ENCODE measurements at regions not wholly inside any gene's neighbourhood (a gene's known extent, or its start where the extent isn't known, plus 50 kb on each side); places are given as distances from the start of the nearest gene placed in this dataset.

- TF ChIP-seq OSR1 (CRISPR knock-in tag; IDR thresholded peaks at IDR 0.05) (no peak), ZNF70 (CRISPR knock-in tag; IDR thresholded peaks at IDR 0.05) (no peak), ISL1 (CRISPR knock-in tag; IDR thresholded peaks at IDR 0.05) (no peak), ZNF565 (CRISPR knock-in tag; conservative IDR thresholded peaks at IDR 0.05; ENCODE audit: low read depth) (no peak), TOX (CRISPR knock-in tag; IDR thresholded peaks at IDR 0.05; ENCODE audit: borderline replicate concordance) (no peak), CSRNP3 (CRISPR knock-in tag; IDR thresholded peaks at IDR 0.05) (no peak), ZC3H10 (CRISPR knock-in tag; IDR thresholded peaks at IDR 0.05) (no peak)
Measured at GRCh38 chr13:73195091-73195490, 136.3 kb downstream of the KLF5 start (continued).

- no peak for ATAC-seq
Measured at GRCh38 chr13:73194310-73194709, 135.5 kb downstream of the KLF5 start.

GRCh38 chr13:73193554-73193953 lies 134.7 kb downstream of the KLF5 start:
- no peak for TF ChIP-seq ZFP3 (CRISPR knock-in tag; IDR thresholded peaks at IDR 0.05)
- TF ChIP-seq TOX (CRISPR knock-in tag; IDR thresholded peaks at IDR 0.05; ENCODE audit: borderline replicate concordance) = no peak
- TF ChIP-seq, protein P1, sequence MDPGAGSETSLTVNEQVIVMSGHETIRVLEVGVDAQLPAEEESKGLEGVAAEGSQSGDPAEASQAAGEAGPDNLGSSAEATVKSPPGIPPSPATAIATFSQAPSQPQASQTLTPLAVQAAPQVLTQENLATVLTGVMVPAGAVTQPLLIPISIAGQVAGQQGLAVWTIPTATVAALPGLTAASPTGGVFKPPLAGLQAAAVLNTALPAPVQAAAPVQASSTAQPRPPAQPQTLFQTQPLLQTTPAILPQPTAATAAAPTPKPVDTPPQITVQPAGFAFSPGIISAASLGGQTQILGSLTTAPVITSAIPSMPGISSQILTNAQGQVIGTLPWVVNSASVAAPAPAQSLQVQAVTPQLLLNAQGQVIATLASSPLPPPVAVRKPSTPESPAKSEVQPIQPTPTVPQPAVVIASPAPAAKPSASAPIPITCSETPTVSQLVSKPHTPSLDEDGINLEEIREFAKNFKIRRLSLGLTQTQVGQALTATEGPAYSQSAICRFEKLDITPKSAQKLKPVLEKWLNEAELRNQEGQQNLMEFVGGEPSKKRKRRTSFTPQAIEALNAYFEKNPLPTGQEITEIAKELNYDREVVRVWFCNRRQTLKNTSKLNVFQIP (CRISPR knock-in tag; IDR thresholded peaks at IDR 0.05; ENCODE audit: borderline replicate concordance, low read depth) = no peak
- ATAC-seq = no peak

More at GRCh38 chr13:73194310-73194709, 135.5 kb downstream of the KLF5 start:
- no peak for TF ChIP-seq OSR1 (CRISPR knock-in tag; IDR thresholded peaks at IDR 0.05)

DNA sequence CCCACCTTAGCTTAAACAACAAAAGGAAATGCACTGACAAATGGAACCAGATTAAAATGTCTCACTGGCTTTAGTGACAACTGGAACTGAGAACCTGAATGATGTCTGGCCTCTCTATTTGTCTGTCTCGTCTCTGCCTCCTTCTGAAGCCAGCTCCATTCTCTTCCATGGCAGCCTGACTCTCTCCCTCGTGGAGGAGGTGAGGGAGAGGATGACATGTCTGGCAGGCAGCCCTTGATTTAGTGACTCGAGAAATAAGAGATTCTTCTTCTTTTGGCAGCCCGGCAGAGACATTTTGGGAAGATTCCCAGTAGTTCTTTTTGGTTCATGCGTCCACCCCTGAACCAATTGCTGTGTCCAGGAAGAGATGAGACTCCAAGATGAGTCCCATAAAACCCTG lies 131.7 kb downstream of the KLF5 start:
- TF ChIP-seq CSRNP3 (CRISPR knock-in tag; IDR thresholded peaks at IDR 0.05) (no peak), ZNF70 (CRISPR knock-in tag; IDR thresholded peaks at IDR 0.05) (no peak), ISL1 (CRISPR knock-in tag; IDR thresholded peaks at IDR 0.05) (no peak), SNAI2 (CRISPR knock-in tag; IDR thresholded peaks at IDR 0.05) (no peak), ZFP3 (CRISPR knock-in tag; IDR thresholded peaks at IDR 0.05) (no peak), ZNF565 (CRISPR knock-in tag; conservative IDR thresholded peaks at IDR 0.05; ENCODE audit: low read depth) (no peak), ZFP30 (CRISPR knock-in tag; IDR thresholded peaks at IDR 0.05) (no peak), CREB5 (CRISPR knock-in tag; IDR thresholded peaks at IDR 0.05; ENCODE audit: low read depth) (no peak), PPARA (CRISPR knock-in tag; IDR thresholded peaks at IDR 0.05; ENCODE audit: borderline replicate concordance) (no peak), ZNF8 (CRISPR knock-in tag; IDR thresholded peaks at IDR 0.05) (no peak), GLIS3 (CRISPR knock-in tag; IDR thresholded peaks at IDR 0.05) (no peak), TOX (CRISPR knock-in tag; IDR thresholded peaks at IDR 0.05; ENCODE audit: borderline replicate concordance) (no peak), ZC3H10 (CRISPR knock-in tag; IDR thresholded peaks at IDR 0.05) (no peak), OSR1 (CRISPR knock-in tag; IDR thresholded peaks at IDR 0.05) (no peak), ARNTL (CRISPR knock-in tag; IDR thresholded peaks at IDR 0.05; ENCODE audit: borderline replicate concordance, low read depth) (no peak)
- TF ChIP-seq, protein P1 (CRISPR knock-in tag; IDR thresholded peaks at IDR 0.05; ENCODE audit: borderline replicate concordance, low read depth) = no peak
- ATAC-seq = no peak

DNA sequence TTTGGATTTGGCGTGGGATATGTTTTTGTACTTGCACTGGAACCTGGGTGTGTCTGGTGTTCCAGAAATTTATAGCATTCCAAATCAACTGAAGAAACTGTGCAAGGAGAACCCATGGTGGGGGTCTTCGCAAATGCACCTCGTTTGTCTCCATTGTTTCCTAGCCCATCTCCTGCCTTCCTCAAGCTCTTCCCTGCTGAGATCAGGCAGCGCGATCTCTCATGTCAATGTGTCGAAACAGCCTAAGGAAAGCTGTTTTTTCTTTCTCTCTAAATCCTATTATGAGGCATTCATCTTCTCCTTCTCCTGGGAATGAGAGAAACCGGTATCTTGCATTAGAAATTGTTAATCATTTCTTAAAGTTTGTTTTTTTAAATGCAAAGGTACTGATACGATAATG lies 131.0 kb downstream of the KLF5 start:
- no peak for ATAC-seq
- TF ChIP-seq PPARA (CRISPR knock-in tag; IDR thresholded peaks at IDR 0.05; ENCODE audit: borderline replicate concordance) (no peak), ISL1 (CRISPR knock-in tag; IDR thresholded peaks at IDR 0.05) (no peak), ZNF70 (CRISPR knock-in tag; IDR thresholded peaks at IDR 0.05) (no peak), TSHZ2 (CRISPR knock-in tag; IDR thresholded peaks at IDR 0.05) (no peak), GLIS3 (CRISPR knock-in tag; IDR thresholded peaks at IDR 0.05) (no peak), CSDC2 (CRISPR knock-in tag; IDR thresholded peaks at IDR 0.05) (no peak), CREB5 (CRISPR knock-in tag; IDR thresholded peaks at IDR 0.05; ENCODE audit: low read depth) (no peak)
- TF ChIP-seq, protein P2, sequence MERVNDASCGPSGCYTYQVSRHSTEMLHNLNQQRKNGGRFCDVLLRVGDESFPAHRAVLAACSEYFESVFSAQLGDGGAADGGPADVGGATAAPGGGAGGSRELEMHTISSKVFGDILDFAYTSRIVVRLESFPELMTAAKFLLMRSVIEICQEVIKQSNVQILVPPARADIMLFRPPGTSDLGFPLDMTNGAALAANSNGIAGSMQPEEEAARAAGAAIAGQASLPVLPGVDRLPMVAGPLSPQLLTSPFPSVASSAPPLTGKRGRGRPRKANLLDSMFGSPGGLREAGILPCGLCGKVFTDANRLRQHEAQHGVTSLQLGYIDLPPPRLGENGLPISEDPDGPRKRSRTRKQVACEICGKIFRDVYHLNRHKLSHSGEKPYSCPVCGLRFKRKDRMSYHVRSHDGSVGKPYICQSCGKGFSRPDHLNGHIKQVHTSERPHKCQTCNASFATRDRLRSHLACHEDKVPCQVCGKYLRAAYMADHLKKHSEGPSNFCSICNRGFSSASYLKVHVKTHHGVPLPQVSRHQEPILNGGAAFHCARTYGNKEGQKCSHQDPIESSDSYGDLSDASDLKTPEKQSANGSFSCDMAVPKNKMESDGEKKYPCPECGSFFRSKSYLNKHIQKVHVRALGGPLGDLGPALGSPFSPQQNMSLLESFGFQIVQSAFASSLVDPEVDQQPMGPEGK (CRISPR knock-in tag; IDR thresholded peaks at IDR 0.05; ENCODE audit: borderline replicate concordance) = no peak
